Panc1 (cell line): ENCODE measurements at regions not wholly inside any gene's neighbourhood (a gene's known extent, or its start where the extent isn't known, plus 50 kb on each side); places are given as distances from the start of the nearest gene placed in this dataset.

Source experiments
- ATAC-seq: fragments of 200-7000 bp; cut with Tn5 transposase; 2 replicates; pipeline ENCODE4 v1.9.1; 2020; ENCODE audit warnings: mild to moderate bottlenecking, moderate library complexity
- BruUV-seq: library from RNA; stranded (reverse); fragments of 400-500 nt; replicated peaks from 2 replicates; lab custom pipeline; 2021; lab: Mats Ljungman, UMichigan
- CTCF ChIA-PET: fragments of 300-600 bp; sonication (Branson Sonifier 250); formaldehyde crosslinking; loops from one replicate; lab custom pipeline; 2022; ENCODE audit warnings: antibody characterized with exemption; lab: Charles Lee
- POLR2A ChIA-PET: fragments of 300-600 bp; sonication (Branson Sonifier 250); formaldehyde crosslinking; loops from one replicate; lab custom pipeline; 2022; ENCODE audit warnings: antibody characterized with exemption; lab: Charles Lee
- DNase-seq: peaks from one replicate; pipeline ENCODE4 v3.0.0-alpha.2; 2010; ENCODE audit warnings: low read depth, low spot score
- H3K27ac ChIP-seq: 2 replicates; pipeline ENCODE4 v1.5.1; 2011; ENCODE audit warnings: mild to moderate bottlenecking, low read length, inconsistent platforms
- H3K27me3 ChIP-seq: fragments of 200-500 bp; sonication (Bioruptor generic); 2 replicates; pipeline ENCODE4 v1.6.0; 2014; ENCODE audit warnings: low read length, inconsistent platforms; ENCODE audit not compliant: control insufficient read depth, insufficient read depth
- H3K36me3 ChIP-seq: fragments of 200-500 bp; sonication (Bioruptor generic); 2 replicates; pipeline ENCODE4 v1.5.1; 2014; ENCODE audit warnings: inconsistent platforms, mild to moderate bottlenecking, low read length, moderate library complexity; ENCODE audit not compliant: control insufficient read depth, insufficient read depth
- H3K4me1 ChIP-seq: 2 replicates; pipeline ENCODE4 v1.5.1; 2011; ENCODE audit warnings: inconsistent platforms, mild to moderate bottlenecking, low read length, moderate library complexity; ENCODE audit not compliant: control insufficient read depth, insufficient read depth
- H3K4me3 ChIP-seq, 2 experiments: 2 replicates each; pipeline ENCODE4 v1.5.1; 2011 to 2012; ENCODE audit warnings: low read depth in 2 of 2, low read length in 2 of 2, mild to moderate bottlenecking in 2 of 2, inconsistent platforms in 1 of 2, moderate library complexity in 1 of 2
- H3K9me3 ChIP-seq: fragments of 200-500 bp; sonication (Bioruptor generic); 2 replicates; pipeline ENCODE4 v1.5.1; 2014; ENCODE audit warnings: low read depth, mild to moderate bottlenecking, inconsistent platforms, low read length, moderate library complexity; ENCODE audit not compliant: control insufficient read depth, insufficient read depth
- CTCF ChIP-seq: fragments of 450-650 bp; IDR thresholded peaks from 2 replicates; pipeline ENCODE4 v1.5.1; 2017; ENCODE audit warnings: mild to moderate bottlenecking
- POLR2AphosphoS5 ChIP-seq: IDR thresholded peaks from 2 replicates; pipeline ENCODE4 v1.6.1; 2012; ENCODE audit warnings: mild to moderate bottlenecking, low read depth, low read length, moderate library complexity
- REST ChIP-seq, 2 experiments: IDR thresholded peaks; 2 replicates each; pipeline ENCODE4 v1.6.1; 2011 to 2012; ENCODE audit warnings: low read depth in 2 of 2, control low read depth in 1 of 2, low read length in 1 of 2, mild to moderate bottlenecking in 1 of 2, moderate library complexity in 1 of 2; ENCODE audit not compliant: insufficient read depth in 1 of 2
- SIN3A ChIP-seq: IDR thresholded peaks from 2 replicates; pipeline ENCODE4 v1.6.1; 2012; ENCODE audit warnings: low read depth, mild to moderate bottlenecking, low read length, moderate library complexity, borderline replicate concordance; ENCODE audit not compliant: insufficient read depth
- TCF7L2 ChIP-seq: IDR thresholded peaks from 2 replicates; pipeline ENCODE4 v1.6.1; 2011; ENCODE audit warnings: mild to moderate bottlenecking, low read depth, low read length, inconsistent platforms
- in situ Hi-C: cut with HindIII; loops from 2 replicates; pipeline ENCODE4 v1.10.0; 2016; ENCODE audit warnings: low sequenced_read_pairs, low pct_unique_long_range_greater_than_20kb
- intact Hi-C: fragments of 100-400 bp; cut with micrococcal nuclease; formaldehyde crosslinking; loops from one replicate; pipeline ENCODE4 v1.10.0; 2022; ENCODE audit not compliant: unreplicated experiment

- no peak overlapping the region for H3K27ac ChIP-seq
- BruUV-seq: no TSS peak
- no peak for DNase-seq
- intact Hi-C loops (no loop called here), in situ Hi-C loops (no loop called here)
- no peak overlapping the region for H3K4me3 ChIP-seq
- no peaks in the 10 kb centered on the region for H3K27me3 ChIP-seq
- ChIA-PET POLR2A (no interaction called here), CTCF (no interaction called here)
- no peaks in the 10 kb centered on the region for H3K4me1 ChIP-seq
- TF ChIP-seq POLR2AphosphoS5 (no peak), REST (IDR thresholded peaks at IDR 0.05; ENCODE audit: insufficient read depth in 1 of 2, low read depth in 2 of 2, low read length in 1 of 2) (no peak), TCF7L2 (no peak), SIN3A (no peak), CTCF (no peak)
- no peaks in the 10 kb centered on the region for H3K9me3 ChIP-seq
- no peak for ATAC-seq
- no peaks in the 10 kb centered on the region for H3K36me3 ChIP-seq
Measured at GRCh38 chr5:67681703-67682102, 485.1 kb upstream of the CD180 start.

- intact Hi-C loops: no loop called here
- Histone ChIP-seq H3K4me3 (no peak overlapping the region), H3K36me3 (no peaks in the 10 kb centered on the region), H3K27me3 (no peaks in the 10 kb centered on the region), H3K4me1 (no peaks in the 10 kb centered on the region), H3K27ac (no peak overlapping the region), H3K9me3 (no peaks in the 10 kb centered on the region)
- TF ChIP-seq CTCF (no peak), REST (IDR thresholded peaks at IDR 0.05; ENCODE audit: insufficient read depth in 1 of 2, low read depth in 2 of 2, low read length in 1 of 2) (no peak), SIN3A (no peak), POLR2AphosphoS5 (no peak)
- POLR2A ChIA-PET: no interaction called here
- ATAC-seq (no peak), DNase-seq (no peak)
- no TSS peak for BruUV-seq
- CTCF ChIA-PET: no interaction called here
- in situ Hi-C loops: no loop called here
Measured at GRCh38 chr5:67680099-67680498, 483.5 kb upstream of the CD180 start.
